GM13977 (cell line): ENCODE measurements at regions not wholly inside any gene's neighbourhood (a gene's known extent, or its start where the extent isn't known, plus 50 kb on each side); places are given as distances from the start of the nearest gene placed in this dataset.

ENCODE experiments used
- DNase-seq: peaks from one replicate; pipeline ENCODE4 v3.0.0; 2012; ENCODE audit warnings: low spot score
- in situ Hi-C: fragments of 300-500 bp; cut with MboI; formaldehyde crosslinking; loops from one replicate; pipeline ENCODE4 v1.12.0; 2022; ENCODE audit warnings: low sequenced_read_pairs, low pct_unique_long_range_greater_than_20kb, mixed read lengths, inconsistent platforms; ENCODE audit not compliant: unreplicated experiment
- TF ChIP-seq, protein P1 (sequence below): IDR thresholded peaks from 2 replicates; pipeline ENCODE4 v1.5.1; 2012; ENCODE audit warnings: mild to moderate bottlenecking, control low read depth; ENCODE audit not compliant: insufficient read depth; ENCODE audit errors: extremely low read depth, missing control alignments

DNA sequence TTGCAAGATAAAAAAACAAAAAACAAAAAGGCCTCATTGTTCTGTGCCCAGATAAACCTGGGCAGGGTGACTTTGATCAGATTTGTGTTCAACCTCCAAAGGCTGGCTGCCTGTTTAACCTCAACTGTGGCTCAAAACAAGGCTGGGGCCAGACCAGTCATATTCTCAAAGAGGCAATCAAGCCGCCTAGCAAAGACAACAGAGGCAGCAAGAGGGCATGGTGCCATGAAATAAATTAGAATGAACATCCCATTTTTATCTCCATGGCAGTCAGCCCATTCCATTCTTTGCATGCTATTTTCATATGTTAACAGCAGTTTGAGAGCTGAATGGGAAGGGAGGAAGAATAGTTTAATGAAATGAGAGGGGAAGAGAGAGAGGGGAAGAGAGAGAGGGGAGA is 1150.3 kb downstream of the TYW1 start:
- TF ChIP-seq, protein P1, sequence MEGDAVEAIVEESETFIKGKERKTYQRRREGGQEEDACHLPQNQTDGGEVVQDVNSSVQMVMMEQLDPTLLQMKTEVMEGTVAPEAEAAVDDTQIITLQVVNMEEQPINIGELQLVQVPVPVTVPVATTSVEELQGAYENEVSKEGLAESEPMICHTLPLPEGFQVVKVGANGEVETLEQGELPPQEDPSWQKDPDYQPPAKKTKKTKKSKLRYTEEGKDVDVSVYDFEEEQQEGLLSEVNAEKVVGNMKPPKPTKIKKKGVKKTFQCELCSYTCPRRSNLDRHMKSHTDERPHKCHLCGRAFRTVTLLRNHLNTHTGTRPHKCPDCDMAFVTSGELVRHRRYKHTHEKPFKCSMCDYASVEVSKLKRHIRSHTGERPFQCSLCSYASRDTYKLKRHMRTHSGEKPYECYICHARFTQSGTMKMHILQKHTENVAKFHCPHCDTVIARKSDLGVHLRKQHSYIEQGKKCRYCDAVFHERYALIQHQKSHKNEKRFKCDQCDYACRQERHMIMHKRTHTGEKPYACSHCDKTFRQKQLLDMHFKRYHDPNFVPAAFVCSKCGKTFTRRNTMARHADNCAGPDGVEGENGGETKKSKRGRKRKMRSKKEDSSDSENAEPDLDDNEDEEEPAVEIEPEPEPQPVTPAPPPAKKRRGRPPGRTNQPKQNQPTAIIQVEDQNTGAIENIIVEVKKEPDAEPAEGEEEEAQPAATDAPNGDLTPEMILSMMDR, result no peak
- DNase-seq, result no peak

DNA sequence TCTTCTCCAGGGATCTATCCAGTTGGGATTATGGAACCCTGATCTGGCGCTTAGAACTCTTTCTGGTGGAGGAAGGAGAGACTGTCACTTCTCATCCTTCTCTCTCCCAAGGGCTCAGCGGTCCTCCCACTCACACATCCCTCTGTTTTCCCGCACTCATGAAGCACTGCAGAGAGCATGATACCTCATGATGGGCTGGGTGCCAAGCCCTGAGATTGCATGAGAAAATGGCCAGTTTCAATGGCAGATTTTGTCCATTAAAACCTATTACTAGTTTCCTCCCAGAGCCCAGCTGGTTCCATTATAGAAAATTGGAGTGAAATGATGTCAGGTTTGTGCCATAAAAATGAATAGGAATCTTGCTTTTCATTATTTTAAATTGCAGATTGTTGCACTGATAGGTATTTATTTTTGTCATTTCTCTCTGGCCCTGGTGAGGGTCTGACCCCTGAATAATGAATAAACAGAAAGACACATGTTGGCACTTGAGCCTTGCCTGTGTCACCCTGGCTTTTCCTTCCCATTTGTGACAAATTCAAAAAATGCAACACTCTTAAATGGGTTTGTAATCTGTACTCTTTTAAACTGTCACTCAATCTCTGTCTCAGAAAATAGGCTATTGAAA is 1151.1 kb downstream of the TYW1 start:
- in situ Hi-C loops, result no loop called here
- TF ChIP-seq, protein P1, result no peak
- DNase-seq, result no peak

More for the DNA sequence above, 1150.3 kb downstream of the TYW1 start:
- in situ Hi-C loops, result no loop called here

DNA sequence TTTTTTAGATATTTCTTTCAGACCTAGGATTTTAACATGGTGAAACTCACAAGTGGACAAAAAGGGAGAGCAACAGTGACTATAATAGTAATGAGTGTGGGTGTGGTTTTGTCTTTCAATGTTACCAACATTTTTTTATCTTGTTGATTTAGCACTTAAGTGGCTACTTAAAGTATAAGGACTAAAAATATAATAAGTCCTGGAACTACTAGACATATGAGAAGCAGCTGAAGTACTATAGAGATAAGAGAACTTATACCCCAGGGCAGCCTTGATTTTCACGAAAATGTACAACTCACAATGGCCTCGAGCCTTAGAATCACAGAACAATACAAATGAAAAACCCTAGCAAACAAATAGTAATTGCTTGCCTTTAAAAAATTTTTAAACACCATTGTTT is 1151.8 kb downstream of the TYW1 start:
- no peak for DNase-seq
- TF ChIP-seq, protein P1, result no peak
- in situ Hi-C loops, result no loop called here

DNA sequence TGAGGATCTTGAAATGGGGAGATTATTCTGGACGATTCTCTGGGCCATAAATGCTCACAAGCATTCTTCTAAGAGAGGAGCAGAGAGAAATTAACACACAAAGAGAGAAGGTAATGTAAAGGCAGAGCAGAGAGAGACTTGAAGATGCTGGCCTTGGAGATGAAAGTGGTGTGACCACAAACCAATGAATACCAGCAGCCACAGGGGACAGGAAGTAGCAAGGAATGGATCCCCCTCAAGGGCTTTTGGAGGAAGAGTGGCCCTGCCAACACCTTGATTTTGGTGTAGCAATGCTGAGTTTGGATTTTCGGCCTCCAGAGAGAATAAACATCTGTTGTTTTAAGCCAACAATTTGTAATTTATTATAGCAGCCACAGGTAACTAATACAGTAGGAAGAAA is 1155.6 kb downstream of the TYW1 start:
- in situ Hi-C loops, result no loop called here
- TF ChIP-seq, protein P1, result no peak
- DNase-seq, result no peak

DNA sequence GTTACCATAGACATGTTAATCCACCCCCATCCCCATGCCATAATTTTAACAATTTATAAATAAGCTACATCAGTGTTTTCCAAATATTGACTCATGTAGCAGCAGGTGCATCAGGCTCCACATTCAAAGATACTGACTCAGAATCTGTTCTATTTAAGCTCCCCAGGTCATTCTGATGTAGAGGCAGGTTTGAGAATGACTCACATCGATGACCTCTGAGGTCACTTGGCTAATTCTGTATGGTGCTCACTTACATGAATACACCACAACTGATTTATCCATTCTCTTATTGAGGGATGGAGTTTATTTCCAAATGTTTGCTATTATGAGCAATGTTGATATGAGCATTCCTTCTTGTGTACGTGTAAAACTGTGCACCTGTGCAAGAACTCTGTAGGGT is 1159.0 kb downstream of the TYW1 start:
- in situ Hi-C loops, result no loop called here
- DNase-seq, result no peak
- TF ChIP-seq, protein P1, result no peak

DNA sequence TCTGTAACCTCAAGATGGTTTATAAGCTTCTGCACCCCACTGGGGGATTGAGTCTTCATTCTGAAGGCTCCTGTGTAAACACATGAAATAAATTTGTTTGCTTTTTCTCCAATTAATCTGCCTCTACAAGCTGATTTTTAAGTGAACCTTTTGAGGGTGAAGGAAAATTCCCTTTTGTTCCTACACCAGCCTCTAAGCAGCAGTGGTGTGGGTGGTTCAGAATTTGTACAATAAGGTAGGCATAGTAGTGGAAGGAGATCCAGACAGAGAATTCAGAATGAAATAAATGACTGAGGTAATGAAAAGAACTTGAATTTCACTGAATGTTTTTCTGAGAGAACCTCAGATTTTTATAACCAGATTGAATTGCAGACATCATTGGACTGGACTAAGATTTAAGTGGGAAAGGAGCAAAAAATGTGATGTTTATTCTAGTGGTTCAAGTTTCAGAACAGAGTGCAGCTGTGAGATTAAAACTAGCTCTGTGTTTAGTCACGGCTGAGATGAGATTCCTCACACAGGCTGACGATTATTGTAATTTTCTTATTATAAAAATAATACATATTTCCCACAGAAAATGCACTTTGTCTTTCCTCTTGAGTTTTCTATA is 1162.2 kb downstream of the TYW1 start:
- in situ Hi-C loops, result no loop called here
- TF ChIP-seq, protein P1, result no peak
- DNase-seq, result no peak
